Stimulated activated CD4-positive, alpha-beta T cell treated with anti-CD3 and anti-CD28 coated beads, Interleukin-1b, Interleukin-23, amount 100 ng/mL, for 4 hours (primary cell): ENCODE measurements at regions not wholly inside any gene's neighbourhood (a gene's known extent, or its start where the extent isn't known, plus 50 kb on each side); places are given as distances from the start of the nearest gene placed in this dataset.

Experiments used
- DNase-seq, 2 donors: peaks; one replicate each; pipeline ENCODE4 v3.0.0-alpha.2; 2020; ENCODE audit warnings: low read depth in 2 of 2

GRCh38 chr3:72405943-72406566 lies 442.2 kb downstream of the SHQ1 start:
- no peak for DNase-seq

DNA sequence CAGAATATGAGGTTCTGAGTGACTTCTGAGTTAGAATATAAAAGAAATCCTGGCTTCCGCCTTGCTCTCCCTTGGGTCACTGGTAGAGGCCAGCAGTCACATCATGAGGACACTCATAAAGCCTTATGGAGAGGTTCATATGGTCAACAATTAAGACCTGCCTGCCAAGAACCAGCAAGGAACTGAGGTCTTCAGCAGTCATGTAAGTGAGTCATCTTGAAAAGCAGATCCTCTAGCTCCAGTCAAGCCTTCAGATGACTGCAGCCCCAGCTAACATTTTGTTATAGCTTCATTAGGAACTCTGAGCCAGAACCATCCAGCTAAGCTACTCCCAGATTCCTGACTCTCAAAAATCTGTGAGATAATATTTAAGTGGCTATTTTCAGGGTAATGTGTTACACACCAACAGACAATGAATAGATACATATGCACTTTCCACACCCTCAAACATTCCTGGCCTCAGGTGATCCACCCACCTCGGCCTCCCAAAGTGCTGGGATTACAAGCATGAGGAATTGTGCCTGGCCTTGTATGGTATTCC lies 447.2 kb downstream of the SHQ1 start:
- DNase-seq: no peak

GRCh38 chr3:72398781-72399180 lies 449.5 kb downstream of the SHQ1 start:
- no peak for DNase-seq

DNA sequence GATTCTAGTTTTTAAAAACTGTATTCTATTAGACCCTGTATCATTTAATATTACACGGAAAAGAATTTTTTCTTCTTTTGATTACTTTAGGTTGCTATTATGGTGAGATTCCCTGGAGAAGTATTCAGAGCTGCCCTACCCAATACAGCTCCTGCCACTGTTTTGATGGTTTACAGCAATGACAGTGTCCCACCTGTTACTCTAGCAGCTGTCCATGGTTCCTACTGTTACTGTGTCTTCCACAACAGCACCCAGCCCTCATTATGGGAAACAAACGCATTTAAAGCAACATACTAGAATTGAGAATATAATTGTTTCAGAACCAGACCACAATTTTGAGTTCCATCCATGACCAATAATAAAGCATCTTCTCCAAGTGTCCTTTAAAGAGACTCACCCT lies 450.7 kb downstream of the SHQ1 start:
- DNase-seq: no peak

DNA sequence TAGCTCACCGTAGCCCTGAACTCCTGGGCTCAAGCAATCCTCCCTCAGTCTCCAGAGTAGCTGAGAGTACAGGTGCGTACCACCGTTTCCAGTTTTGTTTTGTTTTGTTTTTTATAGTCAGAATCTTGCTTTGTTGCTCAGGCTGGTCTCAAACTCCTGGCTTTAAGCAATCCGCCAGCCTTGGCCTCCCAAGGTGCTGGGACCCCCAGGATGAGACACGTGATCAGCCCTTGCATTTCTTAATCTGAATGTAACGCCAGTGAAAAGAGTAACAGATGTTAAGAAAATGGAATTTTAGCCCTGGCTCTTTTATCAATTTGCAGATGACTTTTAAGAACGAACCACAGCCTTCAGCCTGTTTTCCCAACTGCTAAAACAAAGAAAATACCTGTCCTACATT lies 451.3 kb downstream of the SHQ1 start:
- no peak for DNase-seq

DNA sequence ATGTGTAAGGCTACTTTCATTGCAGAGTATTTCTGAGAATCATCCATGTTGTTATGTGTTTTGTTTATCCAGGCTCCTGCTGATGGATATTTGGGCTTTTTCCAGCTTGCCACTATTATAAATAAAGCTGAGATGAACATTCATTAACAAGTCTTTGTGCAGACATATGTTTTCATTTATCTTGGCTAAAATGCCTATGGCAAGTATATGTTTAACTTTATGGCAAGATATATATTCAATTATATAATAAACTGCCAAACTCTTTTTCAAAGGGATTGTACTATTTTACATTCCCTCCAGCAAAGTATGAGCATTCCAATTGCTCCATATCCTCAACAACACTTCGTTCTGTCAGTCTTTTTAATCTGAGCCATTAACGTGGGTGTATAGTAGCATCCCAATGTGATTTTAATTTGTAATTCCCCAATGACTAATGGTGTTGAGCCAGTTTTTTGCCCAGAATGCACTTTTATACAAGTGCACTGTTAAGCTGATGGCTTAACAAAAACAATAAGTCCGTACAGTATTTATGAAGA lies 452.4 kb downstream of the SHQ1 start:
- no peak for DNase-seq

DNA sequence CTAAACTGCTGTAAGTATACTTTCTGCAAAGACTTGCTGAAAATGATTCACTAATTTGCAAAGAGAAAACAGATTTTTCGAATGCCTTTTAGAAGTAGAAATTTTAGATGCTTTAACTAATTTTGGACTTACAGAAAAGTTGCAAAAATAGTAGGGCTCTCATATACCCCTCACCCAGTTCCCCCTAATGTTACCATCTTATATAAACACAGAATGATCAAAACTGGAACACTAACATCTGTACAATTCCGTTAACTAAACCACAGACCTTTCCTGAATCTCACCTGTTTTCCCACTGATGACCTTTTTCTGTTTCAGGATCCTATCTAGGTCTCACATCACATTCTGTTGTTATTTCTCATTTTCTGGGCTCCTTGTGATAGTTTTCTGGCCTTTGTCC lies 454.8 kb downstream of the SHQ1 start:
- no peak for DNase-seq

GRCh38 chr3:72391659-72392058 lies 456.6 kb downstream of the SHQ1 start:
- DNase-seq: no peak

DNA sequence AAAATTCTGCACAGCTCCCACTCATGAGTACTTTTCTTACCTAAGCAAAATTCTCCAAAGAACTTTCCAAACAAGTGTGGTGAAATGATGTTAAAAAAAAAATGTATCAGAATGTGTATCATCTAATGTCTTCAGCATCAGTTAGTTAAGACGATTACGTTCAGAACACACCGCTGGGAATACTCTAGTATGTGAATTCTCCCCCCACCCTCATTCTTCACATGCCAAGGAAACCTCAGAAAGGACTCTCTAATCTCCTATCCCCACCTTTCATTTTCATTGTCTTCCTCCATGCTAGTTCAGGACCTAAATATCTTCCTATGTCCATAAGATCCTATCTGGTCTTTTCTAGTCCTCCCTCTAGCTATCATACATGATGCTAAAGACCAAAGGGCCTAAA lies 457.4 kb downstream of the SHQ1 start:
- DNase-seq: no peak

DNA sequence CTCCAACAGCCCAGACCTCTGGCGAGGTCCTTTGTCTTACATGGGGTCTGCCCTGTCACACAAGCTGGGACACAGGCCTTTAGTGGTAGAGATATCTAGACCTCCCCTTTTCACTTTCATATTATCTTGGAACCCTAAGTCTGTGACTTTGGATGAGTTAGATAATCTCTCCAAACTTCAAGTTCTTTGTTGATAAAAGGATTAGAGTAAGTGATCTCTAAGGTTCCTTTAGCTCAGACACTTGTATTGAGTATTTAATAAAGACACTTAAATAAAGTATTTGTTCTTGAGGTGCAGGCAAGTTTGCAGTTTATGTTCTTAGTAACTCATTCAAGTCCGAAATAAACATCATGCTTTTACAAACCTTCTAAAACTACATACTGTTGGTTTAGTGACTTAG lies 459.6 kb downstream of the SHQ1 start:
- DNase-seq: no peak

DNA sequence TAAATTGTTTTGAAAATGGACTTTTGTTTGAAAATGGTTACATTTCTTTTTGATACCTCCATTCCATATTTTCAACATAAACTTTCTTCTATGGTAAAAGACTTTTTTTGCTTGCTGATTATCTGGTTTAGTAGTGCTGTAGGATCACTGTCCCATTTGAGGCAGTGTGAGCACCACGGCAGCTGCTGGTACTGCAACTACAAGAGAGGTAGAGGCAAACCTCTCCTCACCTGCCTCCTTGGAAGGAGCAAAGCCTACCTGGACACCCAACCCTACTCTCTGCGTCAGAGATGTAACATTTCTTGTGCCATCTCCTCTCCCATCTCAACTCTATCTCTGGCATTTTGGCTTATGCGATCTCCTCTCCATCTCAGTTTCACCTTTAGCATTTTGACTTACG lies 460.1 kb downstream of the SHQ1 start:
- no peak for DNase-seq

- DNase-seq: no peak
Measured at GRCh38 chr3:72386327-72387000, 461.8 kb downstream of the SHQ1 start.

DNA sequence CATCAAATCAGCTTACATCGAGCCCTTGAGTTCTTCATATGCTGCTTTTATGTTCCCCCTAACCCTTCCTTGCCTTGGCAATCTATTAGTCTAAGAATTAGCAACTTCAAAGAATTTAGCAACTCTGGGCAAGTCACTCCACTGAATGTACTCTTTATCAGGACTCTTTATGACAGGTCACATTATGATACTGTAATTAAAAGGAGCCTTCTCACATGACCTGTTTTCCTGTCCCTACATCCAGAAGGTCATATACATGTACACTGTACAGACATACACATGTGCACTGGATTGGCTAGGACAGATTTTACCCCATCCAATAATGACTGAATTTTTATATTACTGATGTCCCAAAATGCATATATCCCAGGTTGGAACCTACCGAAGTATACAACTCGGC lies 463.1 kb downstream of the SHQ1 start:
- DNase-seq: no peak

DNA sequence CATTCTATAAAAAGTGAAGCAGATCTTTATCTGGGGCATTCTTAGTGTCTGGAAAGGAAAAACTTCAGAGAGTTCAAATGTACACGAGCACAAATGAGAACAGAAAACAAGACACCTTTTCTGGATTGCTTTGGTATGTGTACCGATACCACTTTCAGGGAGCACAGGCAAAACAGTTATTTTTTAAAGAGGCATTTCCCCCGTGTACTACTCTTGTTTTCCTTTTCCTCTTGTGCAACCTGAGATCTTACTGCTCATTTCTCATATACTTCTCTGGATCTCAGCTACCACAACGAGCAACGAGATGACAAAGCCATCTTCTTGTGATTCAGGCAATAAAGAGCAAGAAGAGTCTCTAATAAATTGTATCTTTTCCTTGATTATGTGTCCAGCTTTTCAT lies 463.6 kb downstream of the SHQ1 start:
- DNase-seq: no peak

- no peak for DNase-seq
Measured at GRCh38 chr3:72383883-72384282, 464.4 kb downstream of the SHQ1 start.

DNA sequence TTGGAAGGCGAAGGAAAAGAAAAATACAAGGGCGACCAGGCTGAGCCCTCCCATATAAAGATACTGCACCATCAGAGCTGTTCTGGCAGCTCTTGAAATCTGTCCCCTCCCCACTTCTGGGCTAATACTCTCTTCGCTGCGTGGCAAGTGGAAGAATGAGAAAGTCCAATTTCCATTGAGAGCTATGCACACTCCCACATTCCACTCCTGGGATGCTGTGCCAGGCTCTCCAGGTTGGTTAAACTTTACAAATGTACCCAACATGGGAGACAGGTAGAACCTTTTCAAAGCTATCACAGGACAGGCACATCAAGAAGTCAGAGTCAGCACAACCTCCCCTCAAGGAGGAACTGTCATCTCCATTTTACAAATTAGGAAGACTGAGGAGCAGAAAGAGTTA lies 465.0 kb downstream of the SHQ1 start:
- no peak for DNase-seq

DNA sequence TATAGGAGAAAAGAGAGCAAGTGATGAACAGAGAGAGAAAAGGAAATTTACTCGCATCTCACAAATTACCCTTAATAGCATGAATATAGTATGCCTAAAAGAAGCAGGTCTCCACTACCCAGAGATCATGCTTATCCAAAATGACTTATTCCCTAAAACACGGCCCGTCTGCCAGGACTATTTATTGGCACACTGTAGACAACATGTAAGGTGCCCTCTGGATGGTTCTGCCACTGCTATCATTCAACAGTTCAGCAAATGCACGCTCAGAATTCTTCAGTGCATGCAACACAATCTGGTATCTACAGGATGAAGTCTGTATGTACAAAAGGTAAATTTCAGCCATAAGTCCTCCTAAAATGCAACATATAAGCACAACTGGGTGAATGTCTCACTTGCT lies 465.8 kb downstream of the SHQ1 start:
- DNase-seq: no peak

GRCh38 chr3:72381584-72381983 lies 466.7 kb downstream of the SHQ1 start:
- no peak for DNase-seq

GRCh38 chr3:72380711-72381493 lies 467.3 kb downstream of the SHQ1 start:
- no peak for DNase-seq

DNA sequence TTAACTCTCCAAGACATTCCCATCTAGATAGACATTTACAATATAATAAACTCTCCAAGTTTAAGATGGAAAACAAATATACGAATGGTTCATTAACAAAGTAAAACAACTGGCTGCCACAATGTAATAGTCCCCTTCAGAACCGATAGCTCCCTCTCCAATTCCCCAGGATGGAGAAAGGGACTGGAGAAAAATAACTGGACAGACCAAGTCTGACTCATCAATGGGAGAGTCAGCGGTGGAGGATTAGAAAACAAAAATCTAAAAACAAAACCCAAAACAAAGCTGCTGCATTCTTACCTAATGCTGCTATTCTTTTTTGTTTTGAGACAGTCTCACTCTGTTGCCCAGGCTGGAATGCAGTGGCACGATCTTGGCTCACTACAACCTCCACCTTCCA lies 468.1 kb downstream of the SHQ1 start:
- DNase-seq: no peak

GRCh38 chr3:72379500-72380187 lies 468.6 kb downstream of the SHQ1 start:
- DNase-seq: no peak

- DNase-seq: no peak
Measured at GRCh38 chr3:72378287-72378686, 470.0 kb downstream of the SHQ1 start.
